Hematopoietic multipotent progenitor cell treated with erythropoietin and hydrocortisone succinate and interleukin-3 and kit ligand, for 15 days (in vitro differentiated cells): ENCODE measurements at regions not wholly inside any gene's neighbourhood (a gene's known extent, or its start where the extent isn't known, plus 50 kb on each side); places are given as distances from the start of the nearest gene placed in this dataset.

Source experiments
- DNase-seq: peaks from one replicate; pipeline ENCODE4 v3.0.0-alpha.2; 2015; ENCODE audit warnings: low spot score

DNA sequence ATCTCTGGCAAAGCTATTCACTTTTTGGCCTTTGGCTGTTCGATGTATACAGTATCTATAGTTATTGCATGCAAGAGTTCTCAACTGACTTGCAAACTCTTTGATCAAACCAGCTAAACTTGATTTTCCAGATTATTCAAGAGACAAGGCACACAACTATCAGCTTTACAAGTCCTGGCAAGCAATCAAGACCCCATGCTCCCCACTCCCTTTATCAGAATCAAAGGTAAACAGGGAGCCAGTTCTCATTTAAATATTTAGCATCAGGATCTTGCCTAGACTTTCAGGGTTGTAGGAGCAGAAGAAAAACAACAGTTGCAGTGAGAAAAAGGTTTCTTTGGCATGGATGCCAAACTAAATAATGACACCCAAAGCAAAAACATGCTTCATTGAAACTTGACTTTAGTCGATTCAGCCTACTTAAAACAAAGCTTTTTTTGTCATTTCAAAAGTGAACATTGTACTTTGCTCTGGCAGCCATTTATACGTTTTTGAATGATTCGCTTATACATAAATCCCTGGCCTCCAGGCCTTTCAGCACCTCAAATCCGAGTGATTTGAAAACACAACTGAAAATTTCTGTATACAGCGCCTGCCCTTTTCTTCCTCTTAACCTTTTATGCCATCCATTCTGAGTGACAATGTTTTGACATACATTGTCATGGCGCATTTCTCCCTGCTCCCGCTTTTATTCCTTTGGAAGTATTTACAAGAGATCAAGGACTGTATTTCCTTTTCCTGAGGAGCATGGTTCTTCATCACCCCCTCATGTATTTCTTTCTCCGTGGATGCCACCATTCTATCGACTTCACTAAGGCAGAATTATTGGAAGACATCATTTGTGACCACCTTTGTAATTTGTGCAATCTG lies 340.8 kb downstream of the KLF5 start:
- DNase-seq, result no peak

DNA sequence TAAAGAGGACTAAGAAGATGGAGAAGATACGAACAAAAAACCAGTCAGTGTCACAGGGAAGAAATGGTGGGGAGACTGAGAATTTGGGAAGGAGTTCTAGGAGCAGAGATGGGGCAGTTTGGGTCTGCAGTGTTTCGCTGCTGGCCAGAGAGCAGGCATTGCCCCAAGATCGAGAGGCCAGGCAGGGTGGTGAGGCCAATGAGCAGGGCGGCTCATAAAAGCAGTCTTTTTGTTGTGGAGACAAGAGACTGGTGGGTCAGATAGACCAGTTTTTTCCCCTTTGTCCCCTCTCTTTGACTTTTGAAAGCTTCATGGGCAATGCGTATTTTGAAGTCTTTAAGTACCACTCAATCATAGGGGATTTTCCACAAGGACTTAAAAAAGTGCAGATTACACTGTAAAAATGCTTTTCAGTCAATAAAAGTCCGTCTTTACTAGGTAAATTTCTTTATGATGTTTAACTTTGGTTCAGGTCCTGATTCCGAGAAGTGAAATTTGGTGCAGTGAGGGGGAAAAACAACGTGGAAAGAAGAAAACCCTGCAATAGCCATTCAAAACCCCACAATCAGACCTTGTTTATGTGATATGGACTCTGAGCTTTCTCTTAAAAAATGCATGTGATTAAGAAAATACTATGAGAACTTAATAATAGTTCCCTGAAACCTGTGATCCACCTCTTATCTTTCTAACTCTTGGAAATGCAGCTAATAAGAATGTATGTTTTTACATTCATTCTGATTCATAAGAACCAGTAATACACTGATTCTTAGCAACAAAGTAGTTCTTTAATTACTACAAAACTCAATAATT lies 338.9 kb downstream of the KLF5 start:
- no peak for DNase-seq

DNA sequence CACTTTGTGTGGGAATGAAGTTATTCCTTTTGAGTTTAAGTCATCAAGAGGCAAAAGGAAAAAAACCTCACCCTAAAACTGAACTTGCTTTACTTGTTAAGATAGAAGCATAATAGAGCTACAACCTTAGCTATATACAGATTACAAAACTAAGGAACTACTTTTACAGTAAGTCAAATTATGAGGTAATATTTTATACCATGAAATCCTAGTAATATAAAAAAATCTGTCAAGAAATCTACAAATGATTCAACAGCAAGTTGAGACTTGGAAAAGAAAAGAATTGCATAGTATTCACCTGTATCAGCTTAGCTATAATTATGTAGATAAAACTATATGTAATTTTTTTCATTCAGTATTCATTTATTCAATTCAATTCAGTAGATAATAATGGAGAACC lies 335.3 kb downstream of the KLF5 start:
- DNase-seq, result no peak

DNA sequence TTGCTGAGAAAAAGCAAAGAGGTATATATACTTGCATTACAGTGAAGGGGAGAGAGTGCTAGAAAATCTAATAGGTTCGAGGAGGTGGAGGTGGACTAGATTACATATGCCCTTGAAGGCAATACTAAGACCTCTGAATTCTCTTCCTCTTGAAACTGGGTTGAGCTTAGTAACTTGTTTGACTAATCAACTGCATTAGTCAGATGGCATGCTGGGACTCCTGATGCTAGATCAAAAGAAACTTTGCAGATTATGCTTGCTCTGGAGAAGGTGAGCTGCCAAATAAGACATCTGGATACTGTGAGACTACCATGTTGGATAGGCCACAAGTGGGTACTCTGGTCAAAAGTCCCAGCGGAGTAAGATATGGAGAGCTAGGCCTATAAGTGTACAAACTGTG lies 331.3 kb downstream of the KLF5 start:
- no peak for DNase-seq

DNA sequence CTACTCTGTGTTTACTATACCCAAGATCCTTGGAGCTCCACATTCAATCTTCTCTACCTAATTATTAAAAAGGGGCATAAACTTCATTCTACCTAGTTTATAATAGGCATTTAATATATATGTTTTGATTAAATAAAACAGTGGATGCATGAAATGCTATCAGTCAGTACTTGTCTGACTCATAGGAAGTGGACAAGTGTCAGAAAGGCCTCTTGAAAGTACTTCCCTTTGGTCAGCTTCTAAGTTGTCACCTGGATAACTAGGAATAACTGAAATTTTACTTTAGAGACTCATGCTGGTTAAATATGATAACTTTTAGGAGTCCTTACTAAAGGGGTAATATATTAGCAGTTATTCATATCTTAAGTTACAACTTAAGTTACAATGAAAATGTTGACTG lies 329.8 kb downstream of the KLF5 start:
- no peak for DNase-seq

DNA sequence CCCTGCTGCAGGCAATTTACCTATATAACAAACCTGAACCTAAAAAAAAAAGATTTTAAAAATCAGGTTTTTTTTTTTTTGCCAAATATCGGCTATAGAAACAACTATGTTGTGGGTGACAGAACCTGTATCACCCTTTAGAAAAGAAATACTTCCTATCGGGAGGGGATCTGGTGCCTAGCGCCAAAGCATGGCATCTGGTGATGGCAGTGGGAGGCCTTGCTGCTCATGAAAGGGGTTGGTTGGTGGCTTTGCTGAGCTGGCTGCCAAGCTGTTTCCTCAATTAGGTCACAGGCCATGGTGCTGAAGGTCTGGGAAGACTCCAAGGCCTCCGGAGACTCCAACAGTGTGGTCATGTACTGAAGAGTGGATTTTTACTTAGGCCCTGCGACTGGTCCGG lies 328.5 kb downstream of the KLF5 start:
- DNase-seq, result no peak

DNA sequence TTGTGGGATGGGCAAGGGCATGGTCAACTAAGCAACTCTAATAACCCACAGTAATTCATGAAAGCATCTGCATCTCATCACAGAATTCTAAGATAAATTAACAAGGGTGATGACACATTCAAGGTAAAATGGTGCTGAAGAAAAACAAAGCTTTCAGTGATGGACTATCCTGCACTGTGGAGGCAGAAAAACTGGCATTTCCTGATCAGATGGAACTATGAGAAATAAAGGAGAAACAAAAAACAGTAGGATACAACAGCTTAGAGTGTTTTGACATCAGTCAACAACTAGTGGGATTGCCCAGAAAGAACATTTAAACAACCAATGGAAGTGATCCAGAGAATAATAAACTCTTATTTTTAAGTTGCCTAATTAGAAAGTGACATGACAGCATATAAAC lies 327.0 kb downstream of the KLF5 start:
- no peak for DNase-seq

DNA sequence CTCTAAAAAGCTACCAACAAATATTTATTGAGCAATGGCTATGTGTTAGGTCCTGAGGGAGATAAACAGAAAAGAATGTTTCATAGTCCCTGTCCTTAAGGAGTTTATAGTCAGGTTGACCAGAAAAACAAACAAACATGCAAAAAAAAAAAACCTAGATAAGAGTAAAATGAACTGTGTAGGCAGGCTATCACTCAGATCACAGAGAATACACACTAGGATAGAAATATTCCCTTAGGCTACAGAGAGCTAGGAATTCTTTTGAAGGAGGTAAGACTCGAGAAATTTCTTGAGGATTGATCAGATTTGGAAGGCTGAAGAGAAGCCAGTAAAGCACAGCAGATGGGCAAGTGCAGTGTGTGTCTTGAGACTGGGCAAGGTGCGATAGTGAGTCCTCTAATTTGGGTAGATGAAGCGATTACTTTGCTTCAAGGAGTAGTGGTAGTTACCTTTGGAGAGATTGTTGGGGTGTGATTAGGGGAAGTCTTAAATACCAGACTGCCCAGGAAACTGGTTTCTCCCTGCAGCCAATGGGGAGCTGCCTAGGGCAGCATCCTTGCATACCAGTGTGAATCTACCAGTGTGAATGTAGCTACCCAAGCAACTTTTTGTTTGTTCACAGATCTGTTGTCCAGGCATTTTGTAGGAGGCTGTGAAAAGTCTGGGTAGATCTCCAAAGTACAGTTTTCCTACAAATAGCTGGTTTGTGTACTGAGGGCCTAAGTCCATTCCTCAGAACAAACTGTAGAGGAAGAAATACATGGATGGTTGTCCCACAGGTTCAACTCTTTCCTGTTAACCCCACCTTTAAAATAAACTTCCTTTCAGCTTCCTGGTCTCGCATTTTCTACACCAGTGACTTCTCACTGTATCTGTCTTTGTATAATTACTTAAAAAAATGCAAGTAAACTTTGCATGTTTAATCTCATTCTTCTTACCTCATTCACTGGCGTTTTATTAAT lies 314.1 kb downstream of the KLF5 start:
- no peak for DNase-seq

DNA sequence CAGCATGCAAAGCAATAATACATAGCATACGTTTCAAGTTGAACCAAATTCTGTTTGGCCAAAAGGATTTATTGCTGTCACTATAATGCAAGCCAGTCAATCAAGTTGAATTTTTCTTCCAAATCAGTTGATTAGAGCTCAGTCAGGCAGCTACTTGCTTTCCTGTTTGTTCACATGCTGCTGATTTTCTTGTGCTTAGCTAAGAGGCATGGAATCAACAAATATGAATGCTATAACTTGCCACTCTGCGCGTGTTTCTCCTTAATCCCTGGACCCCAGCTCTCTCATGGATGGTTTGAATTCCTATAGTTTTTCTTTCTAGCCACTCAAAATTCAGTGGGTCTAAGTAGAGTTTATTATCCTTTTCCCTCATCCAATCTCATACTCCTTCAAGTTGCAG lies 311.3 kb downstream of the KLF5 start:
- no peak for DNase-seq

DNA sequence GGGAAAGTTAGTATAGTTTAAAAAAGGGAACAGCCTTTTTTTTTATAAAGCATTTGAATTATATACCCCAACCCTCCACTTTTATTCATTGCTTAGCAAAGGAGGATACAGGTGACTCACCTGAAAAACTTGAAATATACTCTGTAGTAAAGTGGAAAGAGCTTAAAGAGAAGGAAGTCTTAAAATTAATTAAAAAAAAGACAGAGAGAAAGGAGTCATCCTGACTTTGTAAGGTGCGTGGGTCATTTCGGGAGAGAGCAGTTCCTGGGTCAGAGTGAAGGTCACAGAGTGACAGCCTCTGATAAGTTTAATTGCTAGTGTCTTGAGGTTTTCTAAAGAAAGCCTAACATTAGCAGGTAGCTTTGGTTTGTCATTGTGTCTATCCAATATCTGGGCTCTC lies 310.3 kb downstream of the KLF5 start:
- no peak for DNase-seq

DNA sequence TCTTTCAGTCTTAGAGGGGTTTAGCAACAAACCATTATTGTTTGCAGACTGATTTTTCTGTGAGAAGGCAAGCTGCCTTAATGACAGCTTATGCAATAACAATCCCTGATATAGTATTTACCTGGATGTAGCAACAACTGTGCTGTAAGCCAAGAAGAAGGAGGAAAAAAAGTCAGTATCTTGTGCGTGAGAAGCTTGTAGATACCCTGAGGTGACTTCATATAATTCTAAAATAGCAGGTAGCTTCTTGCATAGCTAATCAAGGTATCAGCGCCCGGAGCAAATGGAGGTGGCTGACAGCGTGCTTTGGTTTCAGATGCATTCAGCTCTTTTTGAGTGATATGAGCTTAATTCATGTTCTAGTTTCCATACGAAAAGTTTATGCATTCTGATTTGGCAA lies 309.8 kb downstream of the KLF5 start:
- DNase-seq, result no peak

DNA sequence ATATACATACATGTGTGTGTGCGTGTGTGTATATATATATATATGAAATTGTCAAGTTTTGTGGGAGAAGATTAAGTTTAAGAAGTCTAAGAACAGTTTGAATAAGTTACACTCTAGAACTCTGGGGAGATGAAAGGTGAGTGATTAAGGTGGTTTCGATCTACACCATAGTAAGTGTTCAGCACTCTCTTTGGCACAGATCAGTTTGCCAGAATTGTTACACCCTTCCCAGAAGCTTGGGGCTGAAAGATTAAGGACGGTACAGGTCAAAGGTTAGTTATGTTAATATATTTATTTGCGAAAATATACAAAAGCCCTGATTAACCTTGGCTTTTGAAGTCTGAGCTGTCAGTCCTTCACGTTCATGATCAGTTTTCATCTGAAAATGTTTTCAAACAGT lies 309.1 kb downstream of the KLF5 start:
- DNase-seq, result no peak

DNA sequence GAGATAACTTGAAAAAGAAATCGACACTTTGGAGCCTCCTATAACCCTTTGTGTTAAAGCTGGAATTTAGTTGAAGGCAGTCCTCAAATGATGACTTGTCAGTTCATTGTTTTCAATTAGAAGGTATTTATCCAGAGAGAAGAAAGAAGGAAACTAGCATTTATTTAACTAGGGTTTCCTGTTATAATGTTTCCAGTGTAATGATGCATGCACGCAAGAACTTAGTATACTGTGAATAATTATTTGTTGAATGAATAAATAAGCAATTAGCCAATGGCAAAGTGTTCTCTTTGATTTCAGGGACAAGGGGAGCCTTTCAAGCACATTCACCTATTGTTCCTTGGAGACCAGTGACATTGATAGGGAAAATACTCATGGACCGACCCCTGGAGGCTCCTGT lies 307.4 kb downstream of the KLF5 start:
- no peak for DNase-seq

DNA sequence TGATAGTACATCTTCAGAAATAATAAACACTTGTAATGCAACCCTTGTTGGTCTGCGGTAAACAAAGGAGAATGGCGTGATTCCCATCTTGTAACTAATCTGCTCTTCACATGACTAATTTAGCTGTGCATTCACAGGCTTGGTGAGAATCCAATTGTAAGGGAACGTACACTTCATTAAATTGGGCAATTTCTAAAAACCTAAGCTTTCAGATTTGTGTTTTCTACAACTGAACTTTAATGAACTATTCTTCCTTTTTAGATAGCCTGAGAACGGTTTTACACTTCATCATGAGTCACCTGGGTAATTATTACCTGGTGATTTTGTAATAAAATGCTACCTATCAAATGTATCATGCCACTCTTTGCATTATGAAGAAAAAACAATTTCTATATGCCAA lies 306.9 kb downstream of the KLF5 start:
- DNase-seq, result no peak

DNA sequence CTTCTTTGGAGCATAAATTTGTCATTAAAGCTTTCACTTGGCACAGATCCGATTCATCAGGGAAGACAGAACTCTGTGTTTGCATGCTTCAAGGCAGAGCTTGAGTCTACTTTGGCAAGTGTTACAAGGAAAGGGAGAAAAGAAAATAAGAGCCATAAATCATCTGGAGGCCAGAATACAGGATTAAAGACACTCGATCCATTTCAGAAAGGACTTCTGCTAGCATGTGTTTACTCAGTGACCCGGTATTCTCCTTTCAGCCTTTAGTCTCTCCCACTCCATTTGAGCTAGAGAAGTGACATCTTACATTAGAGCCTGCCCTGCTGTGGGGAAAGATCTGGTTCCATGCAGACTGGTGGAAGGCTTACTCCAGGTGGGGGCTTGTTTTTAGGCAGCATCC lies 306.4 kb downstream of the KLF5 start:
- DNase-seq, result no peak

DNA sequence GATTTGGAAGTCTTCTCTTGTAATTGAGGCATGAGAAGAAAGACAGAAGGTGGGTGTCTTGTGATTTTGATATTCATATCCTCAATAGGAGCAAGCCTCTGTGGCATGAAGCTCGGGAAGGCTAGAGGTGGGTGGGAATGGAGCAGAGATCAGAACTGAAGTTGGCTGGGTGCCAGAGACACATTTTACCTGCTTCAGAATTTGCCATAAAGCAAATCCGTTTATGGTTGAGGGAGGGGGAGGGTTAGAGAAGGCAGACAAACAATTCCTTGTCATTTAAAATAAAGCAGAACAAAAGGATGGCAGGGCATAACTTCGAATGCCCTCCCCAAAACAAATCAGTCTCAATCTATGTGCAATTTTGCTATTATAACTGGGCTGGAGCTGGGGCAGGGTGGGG lies 305.9 kb downstream of the KLF5 start:
- DNase-seq, result no peak

DNA sequence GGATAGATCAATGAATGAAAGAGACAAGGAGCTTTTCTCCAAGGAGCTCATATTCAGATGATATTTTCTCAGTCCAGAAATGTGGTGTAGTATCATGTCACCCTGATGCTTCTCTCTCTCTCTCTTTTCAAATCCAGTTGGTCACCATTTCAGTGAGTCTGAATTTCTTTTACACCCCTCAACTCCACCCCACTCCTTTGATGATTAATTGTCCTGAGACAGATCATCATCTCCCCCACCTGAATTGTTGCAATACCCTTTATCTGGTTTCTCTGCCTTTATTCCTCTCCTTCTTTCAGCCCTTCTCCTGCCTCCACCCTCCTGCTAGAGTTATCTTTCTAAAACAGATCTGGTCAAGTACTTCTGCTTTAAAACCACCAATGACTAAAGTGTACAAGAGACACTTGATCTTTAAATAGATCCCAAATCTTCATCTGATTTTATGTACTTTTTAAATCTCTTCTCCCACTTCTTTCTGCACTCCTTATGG lies 299.8 kb downstream of the KLF5 start:
- DNase-seq, result no peak

DNA sequence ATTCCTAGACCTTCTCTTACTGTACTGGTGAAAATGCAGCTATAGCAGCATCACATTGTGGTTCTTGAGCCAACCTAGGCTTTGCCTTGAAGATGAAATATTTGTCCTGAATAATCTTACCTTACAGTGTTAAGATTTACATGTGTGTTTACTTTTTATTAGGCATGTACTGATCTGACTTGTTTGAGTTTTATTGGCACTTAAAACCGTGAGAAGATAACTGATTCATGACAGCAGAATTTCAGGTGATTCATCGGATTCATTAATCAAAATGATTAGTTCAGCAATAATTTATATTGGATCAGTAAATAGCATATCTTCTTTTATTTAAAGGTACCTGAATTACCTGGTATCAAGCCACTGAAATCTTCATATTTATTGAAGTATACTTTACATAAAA lies 296.3 kb downstream of the KLF5 start:
- no peak for DNase-seq

DNA sequence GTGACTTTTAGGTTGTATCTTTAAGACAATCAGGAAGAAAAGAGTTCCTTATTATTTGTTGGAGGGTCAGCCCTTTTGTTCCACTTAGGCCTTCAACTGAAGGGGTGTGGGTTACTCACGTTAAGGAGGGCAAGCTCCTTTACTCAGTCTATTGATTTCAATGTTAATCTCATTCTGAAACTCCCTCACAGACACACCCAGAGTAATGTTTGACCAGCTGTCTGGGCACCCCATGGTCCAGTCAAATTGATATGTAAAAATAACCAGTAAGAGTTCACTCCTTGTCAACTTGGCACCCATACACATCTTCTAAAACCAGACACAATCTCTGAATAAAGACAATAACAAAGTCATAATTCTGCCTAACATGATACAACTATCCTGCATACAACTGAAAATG lies 292.9 kb downstream of the KLF5 start:
- DNase-seq, result no peak

DNA sequence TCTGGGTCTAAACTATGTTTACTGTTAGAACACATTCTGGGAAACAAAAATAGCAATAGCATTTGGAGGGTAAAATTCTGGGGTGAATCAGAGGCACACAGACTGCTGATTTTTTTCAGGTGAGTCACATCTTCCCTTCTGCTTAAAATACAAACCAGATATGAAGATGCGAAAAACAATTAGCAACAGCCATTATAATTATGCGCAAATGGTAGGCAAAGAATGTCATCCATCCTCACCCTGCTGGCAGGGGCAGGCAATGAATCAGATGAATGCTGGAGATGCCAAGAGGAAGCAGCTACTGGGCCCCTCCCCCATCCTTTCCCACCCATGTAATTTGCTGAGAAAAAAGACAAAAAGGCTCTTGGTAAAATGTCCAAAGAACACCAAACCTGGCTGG lies 282.9 kb downstream of the KLF5 start:
- DNase-seq, result no peak

DNA sequence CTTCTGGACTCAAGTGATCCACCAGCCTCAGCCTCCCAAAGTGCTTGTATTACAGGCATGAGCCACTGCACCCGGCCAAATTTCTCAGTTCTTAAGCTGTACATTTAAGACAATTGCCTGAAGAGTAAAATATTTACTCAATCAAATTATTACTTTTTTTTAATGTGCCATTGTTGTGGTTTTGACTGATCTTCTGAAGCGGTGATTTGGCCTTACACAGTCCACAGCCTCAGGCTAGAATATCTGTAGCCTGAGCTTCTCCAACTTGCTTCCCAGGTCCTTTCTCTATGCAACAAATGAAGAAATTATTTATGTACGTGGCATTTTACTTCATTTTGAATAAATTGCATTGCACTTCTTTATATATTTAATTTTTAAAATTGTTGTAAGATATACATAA lies 281.3 kb downstream of the KLF5 start:
- no peak for DNase-seq

DNA sequence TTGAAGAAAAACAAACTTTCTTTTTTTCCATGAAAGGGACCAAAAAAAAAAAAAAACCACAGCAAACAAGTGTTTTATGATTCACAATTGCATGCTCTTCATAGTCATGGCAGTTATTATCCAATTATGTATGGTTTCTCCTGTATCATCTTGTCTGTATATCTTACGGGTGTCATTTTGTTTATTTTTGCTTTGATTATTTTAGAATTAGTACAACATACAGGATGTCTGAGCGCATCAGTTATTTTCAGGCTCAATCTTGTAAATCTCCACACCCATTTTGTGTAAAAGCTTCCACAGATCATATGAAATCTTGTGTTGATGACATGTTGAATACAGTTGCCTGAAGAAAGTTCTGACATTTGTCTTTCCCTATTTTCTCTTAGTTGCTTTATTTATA lies 280.3 kb downstream of the KLF5 start:
- DNase-seq, result no peak
